GM21723 (cell line): ENCODE measurements at regions not wholly inside any gene's neighbourhood (a gene's known extent, or its start where the extent isn't known, plus 50 kb on each side); places are given as distances from the start of the nearest gene placed in this dataset.

ENCODE experiments used
- ATAC-seq: cut with Tn5 transposase; IDR thresholded peaks from one replicate; pipeline ENCODE4 v1.9.1; 2021; ENCODE audit warnings: mild to moderate bottlenecking, moderate library complexity; ENCODE audit not compliant: unreplicated experiment

DNA sequence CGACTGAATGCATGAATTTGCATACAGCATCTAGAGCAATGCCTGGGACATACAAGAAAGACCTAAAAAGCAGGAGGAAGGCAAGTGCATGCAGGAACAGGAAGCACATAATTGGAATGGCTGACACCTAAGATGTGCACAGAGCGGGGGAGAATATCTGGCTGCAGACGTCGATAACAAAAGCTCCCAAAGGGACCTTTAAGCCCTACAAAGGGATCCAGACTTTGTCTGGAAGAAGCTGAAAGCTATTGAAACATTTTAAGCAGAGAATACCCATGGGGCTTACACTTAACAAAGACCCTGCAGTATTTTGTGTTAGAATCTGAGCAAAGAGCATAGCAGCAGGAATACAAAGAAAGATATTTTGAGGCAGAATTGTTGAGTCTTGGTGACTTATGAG, 107.4 kb upstream of the CLDN10 start:
- ATAC-seq = no peak

DNA sequence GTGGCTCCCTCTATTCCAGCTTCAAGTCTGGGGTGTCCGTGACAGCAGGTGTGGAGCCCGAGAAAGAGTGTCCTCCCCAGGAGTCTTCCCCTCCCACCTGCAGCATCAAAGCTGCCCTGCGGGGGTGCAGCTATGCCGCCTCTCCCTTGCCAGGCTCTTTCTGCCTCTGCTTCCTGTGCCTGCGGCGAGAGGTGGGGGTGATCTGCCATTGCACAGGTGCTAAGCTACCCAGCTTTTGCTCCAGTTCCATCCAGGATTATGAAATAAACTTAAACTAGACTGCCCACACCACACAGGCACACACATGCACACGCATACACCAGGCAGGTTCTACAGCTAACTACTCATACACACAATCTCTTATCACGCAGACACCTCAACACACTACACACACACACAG, 104.7 kb upstream of the CLDN10 start:
- no peak for ATAC-seq

DNA sequence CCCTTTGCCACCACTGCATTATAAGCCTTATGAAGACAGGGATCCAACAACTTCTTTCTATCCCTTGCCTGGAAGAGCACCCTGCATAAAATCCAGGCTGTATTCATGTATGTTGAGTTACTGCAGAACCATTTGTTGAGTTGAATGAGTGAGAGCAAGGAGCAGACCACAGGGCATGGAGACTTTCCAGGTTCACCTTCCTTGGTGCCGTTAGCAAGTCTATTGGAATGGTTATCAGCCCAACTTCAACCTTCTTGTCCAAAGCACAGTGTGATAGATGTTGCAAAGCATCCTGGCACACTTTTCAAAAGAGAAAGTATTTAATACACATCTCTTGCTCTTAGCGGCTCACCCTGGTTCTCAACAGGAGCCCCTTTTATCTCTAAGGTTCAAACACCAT, 100.9 kb upstream of the CLDN10 start:
- no peak for ATAC-seq

DNA sequence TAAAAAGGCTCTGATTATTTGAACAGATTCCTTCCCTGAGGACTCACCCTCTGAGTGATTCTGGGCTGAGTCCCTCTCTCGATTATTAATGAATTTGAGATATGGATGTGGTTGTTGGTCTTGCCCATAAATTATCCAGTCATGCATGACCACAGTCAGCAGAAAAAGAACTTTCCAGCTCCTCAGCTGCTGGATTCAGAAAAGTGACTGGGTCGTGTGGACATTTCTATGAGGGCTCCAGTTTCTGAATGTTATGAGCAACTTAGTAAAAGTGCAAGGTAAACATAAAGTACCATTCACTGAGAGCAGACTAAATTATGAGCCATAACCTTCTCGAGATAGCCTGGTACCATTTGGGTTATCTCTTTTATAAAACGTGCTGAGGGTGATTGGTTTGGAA, 100.1 kb upstream of the CLDN10 start:
- no peak for ATAC-seq

DNA sequence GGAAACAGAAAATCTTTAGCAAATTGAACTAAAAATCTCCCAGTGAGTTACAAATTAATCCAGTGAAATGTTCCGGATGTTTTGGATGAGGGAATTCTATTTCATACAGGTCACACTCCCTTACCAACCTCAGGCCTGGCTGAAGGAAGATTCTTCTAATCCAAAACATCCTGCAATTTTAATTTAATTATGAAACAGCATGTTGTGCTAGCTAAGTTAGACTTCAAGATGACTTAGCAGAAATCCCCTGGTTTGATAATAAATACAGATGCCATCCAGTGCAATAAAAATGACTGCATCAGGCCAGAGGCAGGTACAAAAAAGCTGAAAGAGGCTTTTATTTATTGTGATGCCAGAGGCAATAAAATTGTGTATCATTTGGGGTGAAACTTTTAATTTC, 96.7 kb upstream of the CLDN10 start:
- no peak for ATAC-seq

DNA sequence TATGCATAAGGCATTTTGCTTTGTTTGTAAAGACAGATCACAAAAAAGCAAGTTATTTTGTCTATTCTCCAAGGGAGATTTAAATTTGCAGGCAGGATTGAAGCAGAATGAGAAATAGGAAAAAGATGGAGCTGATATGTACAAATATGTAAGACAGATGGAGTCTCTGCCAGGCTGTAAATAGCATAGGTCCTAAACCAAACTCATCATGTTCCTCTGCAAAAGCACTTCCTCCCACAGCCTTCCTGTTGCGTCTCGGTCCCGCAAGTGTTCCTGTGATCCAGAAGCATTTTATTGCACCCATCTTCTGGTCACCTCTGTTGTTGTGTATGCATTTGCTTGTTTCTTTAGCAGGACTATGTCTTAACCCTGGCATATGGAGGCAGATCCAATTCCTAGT, 95.7 kb upstream of the CLDN10 start:
- ATAC-seq = peak; percentile 25

DNA sequence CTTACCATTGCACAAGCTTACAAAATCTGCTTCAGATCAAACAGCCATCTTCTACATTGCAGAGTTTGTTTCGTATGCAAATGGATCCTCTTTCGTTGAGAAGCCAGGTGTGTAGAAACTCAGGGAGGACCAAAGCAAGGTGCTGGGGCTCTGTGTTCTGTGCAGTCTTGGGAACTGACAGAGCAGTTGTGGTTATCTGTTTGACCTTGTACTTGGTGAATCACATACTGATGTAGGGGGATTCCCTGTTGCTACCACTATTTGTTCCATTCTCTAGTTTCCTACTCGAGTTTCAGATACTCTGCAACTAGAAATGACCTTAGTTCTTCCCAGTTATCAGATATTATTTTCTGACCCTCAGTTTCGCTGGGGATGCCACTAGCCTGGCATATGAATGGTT, 95.2 kb upstream of the CLDN10 start:
- ATAC-seq = peak; percentile 99

DNA sequence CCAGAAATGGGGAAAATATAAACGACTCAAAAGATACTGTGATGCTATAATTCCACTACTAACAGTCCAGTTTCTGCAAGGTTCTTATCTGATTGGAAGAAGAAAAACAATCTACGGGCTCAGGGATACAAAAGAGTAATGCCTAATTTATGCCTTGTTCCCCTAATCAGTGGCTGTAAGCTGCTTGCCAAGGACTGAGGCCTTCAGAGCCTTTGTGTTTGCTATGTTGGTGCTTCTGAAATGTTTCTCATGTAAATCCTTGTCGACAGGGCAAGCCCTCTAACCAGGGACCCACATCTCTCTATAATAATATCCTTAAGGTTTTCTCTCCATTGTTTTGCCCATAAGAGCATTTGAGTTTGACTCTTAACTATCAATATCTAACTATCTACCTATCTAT, 89.7 kb upstream of the CLDN10 start:
- no peak for ATAC-seq

DNA sequence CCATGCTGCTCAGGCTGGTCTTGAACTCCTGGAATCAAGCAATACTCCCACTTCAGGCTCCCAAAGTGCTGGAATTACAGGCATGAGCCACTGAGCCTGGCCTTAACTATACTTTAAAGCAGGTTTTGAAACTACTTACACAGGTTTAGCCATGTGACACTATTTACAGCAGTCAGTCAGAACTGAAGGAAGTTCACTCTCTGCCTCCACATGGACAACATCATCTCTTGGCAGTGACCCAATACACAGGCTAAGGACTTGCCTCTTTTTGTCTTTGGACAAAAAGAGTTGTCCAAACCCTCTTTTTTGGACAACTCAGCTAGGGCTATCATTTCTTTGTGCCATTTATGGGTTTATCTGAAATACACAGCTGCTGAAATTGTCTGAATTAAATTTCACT, 89.0 kb upstream of the CLDN10 start:
- ATAC-seq = no peak

DNA sequence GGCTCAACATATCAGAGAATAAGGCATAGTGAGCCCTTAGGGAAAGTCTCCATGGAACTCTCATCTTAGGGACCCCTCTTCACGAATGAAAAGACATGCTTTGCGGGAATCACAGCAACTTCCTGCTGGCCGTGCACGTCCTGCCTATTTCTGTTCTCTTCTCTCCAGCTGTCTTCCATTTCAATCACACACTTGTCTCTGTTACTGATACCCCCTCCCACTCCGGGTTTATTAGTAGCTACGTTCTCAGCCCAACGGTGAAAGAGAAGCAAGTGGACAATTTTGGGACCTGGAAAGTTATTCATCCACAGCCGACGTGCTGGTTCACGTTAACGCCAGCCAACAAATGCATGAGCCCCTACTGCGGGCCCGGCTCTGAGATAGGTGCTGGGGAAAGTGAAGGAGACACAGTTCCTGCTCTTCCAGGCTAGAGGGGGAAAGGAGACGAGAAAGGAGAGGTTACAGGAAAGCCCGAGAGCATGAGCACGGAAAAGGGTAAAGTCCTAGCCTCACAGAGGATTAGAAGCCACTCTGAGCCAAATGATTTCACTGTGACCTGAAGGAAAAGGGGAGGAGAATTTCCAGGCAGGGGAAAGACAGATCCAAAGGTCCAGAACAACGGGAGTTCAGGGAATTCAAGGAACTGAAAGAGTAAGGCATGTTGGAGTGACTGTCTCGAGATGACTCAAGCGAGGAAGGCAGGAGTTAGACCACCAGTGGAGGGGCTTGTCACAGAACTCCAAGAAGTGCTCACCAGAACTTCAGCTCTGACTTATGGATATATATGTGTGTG, 81.8 kb upstream of the CLDN10 start:
- ATAC-seq = no peak

DNA sequence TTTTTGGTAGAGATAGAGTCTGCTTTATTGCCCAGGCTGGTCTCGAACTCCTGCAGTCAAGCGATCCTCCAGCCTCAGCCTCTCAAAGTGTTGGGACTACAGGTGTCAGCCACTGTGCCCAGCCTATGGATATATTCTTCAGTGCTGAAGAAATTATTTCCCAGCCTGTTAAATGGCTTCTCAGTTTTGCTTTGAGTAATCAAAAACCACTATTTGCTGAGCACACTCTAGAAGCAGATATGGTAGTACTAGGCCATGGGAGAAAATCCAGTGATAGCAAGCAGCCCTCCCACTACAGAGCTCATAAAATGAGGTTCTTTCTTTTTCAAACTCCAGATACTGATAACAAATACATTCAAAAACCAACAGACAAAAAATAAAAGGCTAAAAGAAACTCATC, 80.6 kb upstream of the CLDN10 start:
- peak; percentile 48 for ATAC-seq

DNA sequence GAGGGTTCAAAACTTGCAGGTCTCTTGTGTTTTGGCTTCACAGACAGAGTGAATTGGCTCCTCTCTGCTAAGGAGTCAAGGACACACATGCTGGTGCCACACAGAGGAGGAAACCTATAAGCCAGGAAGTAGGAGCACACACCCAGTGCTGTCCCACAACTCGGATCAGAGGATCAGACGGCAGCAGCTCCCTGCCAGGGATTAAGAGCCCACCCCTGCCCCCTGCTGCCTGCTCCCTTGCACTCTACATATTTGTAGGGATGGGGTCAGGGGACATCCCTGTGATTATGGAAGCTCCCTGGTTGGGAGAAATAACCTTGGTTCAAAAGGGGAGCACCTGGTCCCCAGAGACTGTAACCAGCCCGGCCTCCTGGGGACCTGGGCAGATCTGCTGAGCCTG, 77.5 kb upstream of the CLDN10 start:
- ATAC-seq = no peak

DNA sequence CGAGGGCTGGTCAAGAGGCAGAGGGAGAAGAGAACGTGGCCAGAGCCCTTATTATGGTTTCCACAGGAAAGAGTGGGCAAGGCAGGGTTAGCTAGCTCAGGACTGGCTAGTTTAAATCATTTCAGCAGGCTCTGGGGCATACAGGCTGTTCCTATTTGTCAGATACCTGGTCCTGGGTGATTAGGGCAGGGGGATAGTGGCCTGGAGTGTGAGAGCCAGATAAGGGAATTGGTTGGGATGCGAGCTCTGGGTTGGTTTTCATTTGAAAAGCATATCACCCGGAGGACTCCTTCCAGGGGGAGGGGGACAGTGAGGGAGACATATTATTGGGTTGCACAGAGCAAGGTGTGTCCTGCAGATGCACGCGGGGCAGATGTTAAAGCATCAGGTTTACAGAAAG, 75.3 kb upstream of the CLDN10 start:
- ATAC-seq = no peak

DNA sequence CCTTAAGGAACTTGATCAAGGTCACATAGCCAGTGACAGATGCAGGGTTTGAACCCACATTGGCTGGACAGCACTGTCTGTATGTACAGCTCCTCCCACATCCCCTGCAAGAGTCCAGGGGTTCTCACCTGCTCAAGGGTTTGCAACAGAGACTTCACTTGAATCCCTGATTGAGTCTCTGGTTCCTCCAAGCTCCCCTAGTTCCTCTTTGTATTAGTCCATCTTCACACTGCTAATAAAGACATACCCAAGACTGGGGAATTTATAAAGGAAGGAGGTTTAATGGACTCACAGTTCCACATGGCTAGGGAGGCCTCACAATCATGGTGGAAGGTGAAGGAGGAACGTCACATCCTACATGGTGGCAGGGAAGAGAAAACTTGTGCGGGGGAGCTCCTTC, 72.8 kb upstream of the CLDN10 start:
- ATAC-seq = peak; percentile 32

DNA sequence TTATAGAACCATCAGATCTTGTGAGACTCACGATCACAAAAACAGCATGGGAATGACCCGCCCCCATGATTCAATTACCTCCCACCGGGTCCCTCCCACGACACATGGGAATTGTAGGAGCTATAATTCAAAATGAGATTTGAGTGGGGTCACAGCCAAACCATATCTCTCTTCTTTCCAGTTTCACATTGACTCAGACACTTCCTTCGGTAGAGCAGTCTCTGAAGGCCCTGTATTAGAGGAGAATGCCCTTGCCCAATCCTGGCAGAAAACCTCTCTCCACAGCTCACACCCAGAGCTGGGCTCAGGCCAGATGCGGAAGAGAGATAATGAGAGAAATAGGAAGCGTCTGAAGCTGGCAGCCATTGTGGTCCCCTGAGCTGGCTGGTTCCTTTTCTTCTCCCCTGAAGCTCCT, 72.4 kb upstream of the CLDN10 start:
- peak; percentile 66 for ATAC-seq

DNA sequence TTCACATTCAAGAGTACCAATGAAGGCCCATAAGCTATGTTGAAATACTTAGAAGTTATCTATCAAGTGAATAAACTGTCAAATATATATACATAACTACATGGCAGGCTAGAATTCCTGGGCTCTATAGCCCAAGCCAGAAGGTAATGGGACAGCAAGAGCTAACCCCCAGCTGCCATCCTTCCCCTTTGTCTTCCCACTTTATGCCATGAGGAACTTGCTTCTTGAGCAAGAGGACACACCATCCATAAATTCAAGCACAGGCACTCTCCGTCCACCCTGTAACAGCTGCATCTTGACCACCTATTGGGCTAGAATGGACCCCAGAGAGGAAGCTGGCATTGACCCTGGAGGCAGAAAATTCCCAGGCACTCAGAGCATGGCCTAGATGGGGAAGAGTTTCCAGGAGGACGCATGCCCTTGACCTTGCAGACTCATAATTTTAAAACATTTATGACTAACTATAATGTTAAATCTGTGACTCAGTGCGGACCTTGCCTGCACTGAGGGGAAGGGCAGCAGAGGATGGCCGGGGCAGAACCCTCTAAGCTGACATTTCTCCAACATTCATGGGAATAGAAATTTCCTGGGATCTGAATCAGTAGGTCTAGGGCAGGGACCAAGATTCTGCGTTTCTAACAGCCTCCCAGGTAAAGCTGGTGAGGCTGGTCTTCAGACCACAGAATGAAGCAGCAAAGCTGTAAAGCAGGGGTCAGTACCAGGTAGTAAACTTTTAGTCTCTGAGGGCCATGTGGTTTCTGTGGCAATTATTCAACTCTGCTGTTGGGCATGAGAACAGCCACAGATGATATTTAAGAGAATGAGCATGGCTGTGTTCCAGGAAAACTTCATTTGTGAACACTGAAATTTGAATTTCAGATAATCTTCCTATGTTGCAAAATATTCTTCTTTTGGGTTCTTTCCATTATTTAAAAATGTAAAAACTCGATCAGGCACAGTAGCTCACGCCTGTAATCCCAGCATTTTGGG, 71.4 kb upstream of the CLDN10 start:
- no peak for ATAC-seq

DNA sequence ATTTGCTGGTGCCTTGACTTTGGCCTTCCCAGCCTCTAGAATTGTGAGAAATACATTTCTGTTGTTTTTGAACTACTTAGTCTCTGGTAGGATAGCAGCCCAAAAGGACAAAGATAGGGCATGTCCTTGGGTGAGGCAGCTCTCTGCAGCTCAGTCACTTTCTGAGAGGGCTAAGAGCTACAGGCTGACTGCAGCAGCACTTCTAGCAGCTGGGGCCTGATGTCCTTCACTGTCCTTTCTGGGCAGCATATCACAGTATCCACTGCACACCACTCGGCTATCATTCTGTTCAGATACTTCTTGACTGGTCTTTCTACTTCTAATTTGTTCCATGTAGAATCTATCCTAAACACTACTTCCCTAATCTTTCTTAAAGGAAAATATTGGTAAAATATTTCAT, 68.5 kb upstream of the CLDN10 start:
- no peak for ATAC-seq

DNA sequence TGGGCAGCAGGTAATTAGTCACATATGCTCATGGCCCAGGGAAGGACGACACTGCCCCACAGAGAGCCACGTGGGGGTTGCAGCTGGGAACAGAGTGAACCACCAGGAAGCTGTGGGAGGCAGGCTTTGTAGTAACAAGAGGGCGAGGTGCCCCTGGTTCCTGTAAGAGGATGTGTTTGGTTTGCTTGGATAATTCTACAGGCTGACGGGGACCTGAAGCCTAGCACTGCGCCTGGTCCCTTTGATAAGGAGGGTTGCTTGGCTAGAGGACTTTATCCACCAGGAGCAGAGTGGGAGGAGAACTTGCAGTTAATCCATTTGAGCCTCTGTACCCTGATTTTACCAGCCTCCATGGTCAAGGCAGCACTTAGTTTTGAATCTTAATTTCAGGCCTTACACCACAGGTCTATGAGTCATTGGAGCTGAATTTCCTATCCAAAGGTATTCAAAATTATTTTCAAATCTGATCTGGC, 67.4 kb upstream of the CLDN10 start:
- no peak for ATAC-seq

DNA sequence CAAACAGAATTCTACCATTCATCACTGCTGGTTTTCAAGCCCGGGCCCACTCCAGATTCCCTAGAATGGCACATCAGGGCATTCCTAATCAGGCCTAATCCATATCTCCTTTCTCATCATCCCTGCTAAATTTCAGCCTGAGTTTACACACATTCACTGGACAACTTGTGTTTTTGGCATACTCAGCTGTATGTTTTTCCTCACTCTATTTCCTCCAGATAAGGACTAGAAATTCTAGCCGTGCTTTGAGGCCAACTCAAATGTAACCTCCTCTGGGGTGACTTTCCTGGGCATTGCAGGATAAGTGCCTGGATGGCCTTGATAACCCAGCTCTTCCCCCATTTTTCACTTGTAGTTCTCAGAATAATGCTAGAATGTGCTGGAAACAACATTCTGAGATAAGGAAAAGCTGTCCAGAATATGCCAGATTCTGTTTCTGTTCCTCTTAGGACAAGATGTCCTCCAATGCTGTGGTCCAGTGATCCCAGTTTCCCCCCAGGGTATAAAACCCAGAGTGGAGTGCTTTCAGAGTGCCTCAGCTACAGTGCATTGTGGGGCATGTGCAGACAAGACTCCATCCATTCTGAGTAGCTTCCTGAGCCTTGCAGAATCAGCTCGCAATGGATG, 66.9 kb upstream of the CLDN10 start:
- ATAC-seq = no peak

DNA sequence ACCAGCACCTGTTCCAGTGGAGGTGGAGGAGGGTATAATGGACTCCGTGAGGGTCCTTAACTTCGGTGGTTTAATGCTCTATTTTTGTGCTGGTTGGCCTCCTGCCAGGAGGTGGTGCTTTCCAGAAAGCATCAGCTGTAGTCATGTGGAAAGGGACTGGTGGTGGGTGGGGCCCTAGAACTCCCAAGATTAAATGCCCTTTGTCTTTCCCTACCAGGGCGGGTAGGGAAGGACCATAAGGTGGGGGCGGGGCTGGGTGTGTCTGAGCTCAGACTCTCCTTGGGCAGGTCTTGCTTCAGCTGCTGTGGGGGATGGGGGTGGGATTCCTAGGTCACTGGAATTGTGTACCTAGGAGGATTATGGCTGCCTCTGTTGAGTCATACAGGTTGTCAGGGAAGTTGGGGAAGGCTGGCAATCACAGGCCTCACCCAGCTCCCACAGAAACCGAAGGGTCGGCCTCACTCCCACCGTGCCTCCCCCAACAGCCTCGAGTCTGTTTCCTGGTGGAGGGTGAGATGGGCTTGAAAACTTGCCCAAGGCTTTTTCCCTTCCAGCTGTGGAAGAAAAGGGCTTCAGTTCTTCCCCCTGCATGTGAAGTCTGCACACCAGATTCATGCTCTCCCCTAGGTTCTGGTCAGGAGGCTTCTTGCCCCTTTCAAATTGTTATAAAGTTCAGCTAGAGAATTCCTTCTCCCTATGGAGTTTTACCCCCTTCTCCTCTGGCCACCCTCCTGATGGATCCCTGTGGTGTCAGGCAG, 60.3 kb upstream of the CLDN10 start:
- ATAC-seq = no peak
